ENCODE measurements at regions not wholly inside any gene's neighbourhood (a gene's known extent, or its start where the extent isn't known, plus 50 kb on each side); places are given as distances from the start of the nearest gene placed in this dataset.

DNA sequence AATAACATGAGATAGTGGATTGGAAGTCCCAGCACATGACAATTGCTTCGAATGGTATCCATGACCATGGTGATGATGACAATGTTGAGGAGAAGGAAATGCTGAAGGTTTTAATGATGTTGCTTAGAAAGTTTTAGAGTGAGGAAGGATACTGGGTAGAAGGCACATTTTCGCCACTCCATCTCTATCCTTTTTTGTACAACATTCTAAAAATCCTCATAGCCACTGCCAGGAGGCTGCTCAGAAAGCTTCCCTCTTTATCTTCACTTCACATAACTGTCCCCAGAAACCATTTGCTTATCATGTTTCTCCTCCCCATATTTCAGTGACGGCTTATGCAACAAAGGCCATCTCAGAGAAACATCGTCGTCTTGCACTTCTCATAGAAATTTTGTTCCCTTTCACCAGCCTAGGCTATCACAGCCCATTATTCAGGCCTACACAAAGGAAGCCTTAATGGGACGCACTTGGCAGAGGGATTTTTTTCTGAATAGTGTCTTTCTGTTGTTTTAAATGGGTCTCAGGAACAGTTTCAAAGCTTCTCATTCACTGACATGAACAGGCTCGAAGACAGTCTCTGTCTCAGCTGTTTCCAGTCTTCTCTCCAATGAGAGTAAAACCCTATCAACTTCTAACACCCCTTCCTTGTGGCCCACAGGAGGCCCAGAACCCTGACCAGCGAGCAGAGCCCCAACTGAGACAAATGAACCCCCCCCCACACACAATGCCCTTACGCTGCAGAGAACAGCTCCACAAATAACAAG lies 506.7 kb downstream of the HAPSTR1 start:
- no peak for TF ChIP-seq CTCF (IDR thresholded peaks at IDR 0.05 in 2 of 3, conservative IDR thresholded peaks at IDR 0.05 in 1 of 3; ENCODE audit: insufficient read depth in 2 of 3, low read depth in 1 of 3, low read length in 3 of 3)
- peak; percentile 35 to 52; a peak in 2 of 4 replicates for TF ChIP-seq NRF1 (conservative IDR thresholded peaks at IDR 0.05 in 1 of 2, IDR thresholded peaks at IDR 0.05 in 1 of 2)
- TF ChIP-seq TEAD4 (IDR thresholded peaks at IDR 0.05; ENCODE audit: low read length), result peak; percentile 95
- no peak for TF ChIP-seq TEAD4 (CRISPR knock-in tag; IDR thresholded peaks at IDR 0.05; ENCODE audit: borderline replicate concordance)
- TF ChIP-seq BRCA1 (IDR thresholded peaks at IDR 0.05), result no peak
- TF ChIP-seq BRCA1 (CRISPR knock-in tag; IDR thresholded peaks at IDR 0.05), result no peak
- no peak for TF ChIP-seq SIN3A (IDR thresholded peaks at IDR 0.05; ENCODE audit: borderline replicate concordance in 2 of 2, control insufficient read depth in 1 of 2, low read depth in 2 of 2, low read length in 2 of 2)
- no peak for TF ChIP-seq MAFG (tag; conservative IDR thresholded peaks at IDR 0.05)
- no peak for TF ChIP-seq SMARCB1 (IDR thresholded peaks at IDR 0.05; ENCODE audit: insufficient read length, low read depth)
- peak; percentile 42; the same call in 1 of the 2 replicates for TF ChIP-seq POLR2A (conservative IDR thresholded peaks at IDR 0.05)
- TF ChIP-seq POLR2AphosphoS5 (IDR thresholded peaks at IDR 0.05; ENCODE audit: control insufficient read depth, insufficient read depth, low read depth, low read length), result peak; percentile 60
- no peak for TF ChIP-seq SRSF9 (IDR thresholded peaks at IDR 0.05; ENCODE audit: borderline replicate concordance, low read depth, low read length)
- peak; percentile 74 for TF ChIP-seq CTBP1 (IDR thresholded peaks at IDR 0.05; ENCODE audit: borderline replicate concordance)
